Aorta (tissue), 5 donors: ENCODE measurements at regions not wholly inside any gene's neighbourhood (a gene's known extent, or its start where the extent isn't known, plus 50 kb on each side); places are given as distances from the start of the nearest gene placed in this dataset.
"Not testable (repeated sequence)": the region's sequence is repeated elsewhere in the genome, so short reads cannot be mapped to it uniquely, and the experiment has no call there.

Experiments used
- ATAC-seq: fragments of 200-7000 bp; cut with Tn5 transposase; one replicate; pipeline ENCODE4 v1.9.1; 2022; ENCODE audit warnings: moderate library complexity; ENCODE audit not compliant: low FRiP score
- DNase-seq, 2 donors: peaks; one replicate each; pipeline ENCODE4 v3.0.0-alpha.2; 2020
- H3K27ac ChIP-seq, 2 donors: one replicate each; pipeline ENCODE4 v1.5.1; 2013; ENCODE audit warnings: low read length in 2 of 2, mild to moderate bottlenecking in 2 of 2, moderate library complexity in 2 of 2, control low read depth in 1 of 2, inconsistent platforms in 1 of 2, low read depth in 1 of 2
- H3K27me3 ChIP-seq, 2 donors: one replicate each; pipeline ENCODE4 v1.6.1; 2013; ENCODE audit warnings: control low read depth in 1 of 2, low read length in 1 of 2, mild to moderate bottlenecking in 1 of 2, moderate library complexity in 1 of 2; ENCODE audit not compliant: insufficient read depth in 2 of 2, control insufficient read depth in 1 of 2
- H3K36me3 ChIP-seq, 2 donors: one replicate each; pipeline ENCODE4 v1.6.1; 2013; ENCODE audit warnings: control low read depth in 1 of 2, low read length in 1 of 2, mild to moderate bottlenecking in 1 of 2; ENCODE audit not compliant: insufficient read depth in 2 of 2, control insufficient read depth in 1 of 2
- H3K4me1 ChIP-seq, 2 donors: one replicate each; pipeline ENCODE4 v1.6.1; 2013; ENCODE audit warnings: low read length in 2 of 2, control low read depth in 1 of 2, mild to moderate bottlenecking in 1 of 2, moderate library complexity in 1 of 2; ENCODE audit not compliant: insufficient read depth in 2 of 2, control insufficient read depth in 1 of 2
- H3K4me3 ChIP-seq, 2 donors: one replicate each; pipeline ENCODE4 v1.5.1; 2013; ENCODE audit warnings: low read length in 2 of 2, control low read depth in 1 of 2, mild to moderate bottlenecking in 1 of 2
- H3K9me3 ChIP-seq: one replicate; pipeline ENCODE4 v1.6.1; 2013; ENCODE audit warnings: mild to moderate bottlenecking, low read length; ENCODE audit not compliant: control insufficient read depth
- WGBS, 2 donors: extraction: QIAGEN DNeasy Blood & Tissue Kit; methylation state at CpG; one replicate each; pipeline ENCODE4 v1.1.7; 2013; 5-methylcytosine and 5-hydroxymethylcytosine counted together
- intact Hi-C, 2 donors: fragments of 100-400 bp; cut with DNase I; formaldehyde crosslinking; loops; one replicate each; pipeline versions ENCODE4 v1.14.2 to v1.15.0; 2022
- donor health status: healthy with polysubstance abuse.
- donor health status: Bipolar disorder and iron deficiency.
- donor health status: DM: no; HTN: no; CAD: no.
- donor health status: DM: no; HTN: no; CAD: no.
- donor health status: DM: yes; HTN: yes; CAD: no.

- H3K9me3 ChIP-seq, H3K4me3 ChIP-seq, DNase-seq, H3K4me1 ChIP-seq, H3K27me3 ChIP-seq, H3K27ac ChIP-seq, ATAC-seq, intact Hi-C loops, H3K36me3 ChIP-seq: not testable (repeated sequence)
These were observed 532.2 kb downstream of the EDEM1 start for GRCh38 chr3:5719668-5720067.

- no peaks in the 10 kb centered on the region for H3K27me3 ChIP-seq
- H3K4me1 ChIP-seq: no peaks in the 10 kb centered on the region
- H3K36me3 ChIP-seq: no peaks in the 10 kb centered on the region
- H3K27ac ChIP-seq: no peak overlapping the region
- no peak overlapping the region for H3K4me3 ChIP-seq
- intact Hi-C loops: no loop called here
- 18 to 19% methylated on average over 2 of the region's 2 CpGs for WGBS, 2 donors
- no peaks in the 10 kb centered on the region for H3K9me3 ChIP-seq
- ATAC-seq (no peak), DNase-seq (no peak)
These were observed 538.3 kb downstream of the EDEM1 start for GRCh38 chr3:5725801-5726200.

GRCh38 chr3:5726621-5727020, 539.1 kb downstream of the EDEM1 start:
- no peaks in the 10 kb centered on the region for H3K36me3 ChIP-seq
- no peak overlapping the region for H3K4me3 ChIP-seq
- no peak overlapping the region for H3K27ac ChIP-seq
- ATAC-seq: no peak
- intact Hi-C loops: no loop called here
- no peaks in the 10 kb centered on the region for H3K27me3 ChIP-seq
- no peaks in the 10 kb centered on the region for H3K9me3 ChIP-seq
- DNase-seq: no peak
- H3K4me1 ChIP-seq: no peaks in the 10 kb centered on the region
- 72 to 80% methylated on average over 5 of the region's 5 CpGs for WGBS, 2 donors

GRCh38 chr3:5727743-5728484, 540.4 kb downstream of the EDEM1 start:
- Histone ChIP-seq H3K27ac (no peak overlapping the region), H3K4me1 (no peaks in the 10 kb centered on the region), H3K4me3 (no peak overlapping the region), H3K9me3 (no peaks in the 10 kb centered on the region), H3K27me3 (no peaks in the 10 kb centered on the region), H3K36me3 (no peaks in the 10 kb centered on the region)
- WGBS, 2 donors: 80 to 84% methylated on average over 10 of the region's 10 CpGs
- no peak for DNase-seq
- no peak for ATAC-seq
- intact Hi-C loops: no loop called here

- WGBS, 2 donors: 77 to 80% methylated on average over 4 of the region's 4 CpGs
- no peak overlapping the region for H3K4me3 ChIP-seq
- DNase-seq (no peak), ATAC-seq (no peak)
- H3K4me1 ChIP-seq: no peaks in the 10 kb centered on the region
- no peak overlapping the region for H3K27ac ChIP-seq
- H3K27me3 ChIP-seq: peaks cover 0 to 2% of the 10 kb centered on the region in 2 donors
- intact Hi-C loops: no loop called here
- H3K36me3 ChIP-seq: no peaks in the 10 kb centered on the region
- peaks cover 1% of the 10 kb centered on the region for H3K9me3 ChIP-seq
These were observed 542.3 kb downstream of the EDEM1 start for GRCh38 chr3:5729852-5730251.

GRCh38 chr3:5731100-5731499, 543.6 kb downstream of the EDEM1 start:
- H3K27ac ChIP-seq: no peak overlapping the region
- H3K27me3 ChIP-seq: peaks cover 0 to 2% of the 10 kb centered on the region in 2 donors
- DNase-seq (no peak), ATAC-seq (no peak)
- H3K9me3 ChIP-seq: peaks cover 1% of the 10 kb centered on the region
- intact Hi-C loops: no loop called here
- H3K4me3 ChIP-seq: no peak overlapping the region
- WGBS, 2 donors: 40% methylated on average over 2 of the region's 2 CpGs
- no peaks in the 10 kb centered on the region for H3K36me3 ChIP-seq
- H3K4me1 ChIP-seq: no peaks in the 10 kb centered on the region

GRCh38 chr3:5732081-5732480, 544.6 kb downstream of the EDEM1 start:
- Histone ChIP-seq H3K4me1 (no peaks in the 10 kb centered on the region), H3K4me3 (no peak overlapping the region), H3K27ac (no peak overlapping the region), H3K27me3 (peaks cover 0 to 2% of the 10 kb centered on the region in 2 donors), H3K36me3 (no peaks in the 10 kb centered on the region), H3K9me3 (peaks cover 1% of the 10 kb centered on the region)
- 30 to 45% methylated on average over 2 of the region's 2 CpGs for WGBS, 2 donors
- no peak for DNase-seq
- ATAC-seq: no peak
- intact Hi-C loops: no loop called here

GRCh38 chr3:5733995-5734394, 546.5 kb downstream of the EDEM1 start:
- 78 to 88% methylated on average over 4 of the region's 4 CpGs for WGBS, 2 donors
- Histone ChIP-seq H3K36me3 (no peaks in the 10 kb centered on the region), H3K4me3 (no peak overlapping the region), H3K4me1 (no peaks in the 10 kb centered on the region), H3K27me3 (peaks cover 0 to 2% of the 10 kb centered on the region in 2 donors), H3K9me3 (peaks cover 1% of the 10 kb centered on the region), H3K27ac (no peak overlapping the region)
- DNase-seq (no peak), ATAC-seq (no peak)
- intact Hi-C loops: loop anchor here in 1 of 2 donors (1.0 kb wide), 1 partner anchor 8 kb away; no protein-coding TSS in a partner anchor

GRCh38 chr3:5735896-5736295, 548.4 kb downstream of the EDEM1 start:
- Histone ChIP-seq H3K27me3 (peaks cover 0 to 2% of the 10 kb centered on the region in 2 donors), H3K4me3 (no peak overlapping the region), H3K36me3 (no peaks in the 10 kb centered on the region), H3K4me1 (no peaks in the 10 kb centered on the region), H3K9me3 (peaks cover 1% of the 10 kb centered on the region), H3K27ac (no peak overlapping the region)
- intact Hi-C loops: no loop called here
- DNase-seq (no peak), ATAC-seq (no peak)
- 69 to 71% methylated on average over 6 of the region's 6 CpGs for WGBS, 2 donors
